ENCODE measurements at regions not wholly inside any gene's neighbourhood (a gene's known extent, or its start where the extent isn't known, plus 50 kb on each side); places are given as distances from the start of the nearest gene placed in this dataset.

DNA sequence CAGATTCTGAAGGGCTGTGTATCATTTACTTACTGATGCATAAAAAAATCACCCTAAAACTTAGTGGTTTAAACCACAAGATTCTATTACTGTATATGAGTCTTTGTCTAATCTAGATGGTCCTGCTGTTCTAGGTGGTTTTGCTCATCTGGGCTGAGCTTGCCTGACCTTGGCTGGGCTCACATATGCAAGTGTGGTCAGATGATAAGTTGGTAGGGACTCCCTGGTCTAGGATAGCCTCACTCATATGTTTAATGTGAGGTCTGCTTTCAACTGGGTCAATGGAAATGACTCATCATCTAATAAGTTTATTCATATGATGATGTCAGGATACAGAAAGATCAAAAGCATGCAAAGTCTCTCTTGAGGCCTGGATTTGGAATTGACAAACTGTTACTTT lies 887.8 kb downstream of the TRHDE start:
- Histone ChIP-seq H4K20me1 (replicated peaks in 1 of 2; ENCODE audit: control insufficient read depth in 1 of 2, insufficient read depth in 2 of 2, low read length in 2 of 2) (no peaks in the 10 kb centered on the region), H4K8ac (ENCODE audit: extremely low read depth, insufficient read depth, low read length) (no peak overlapping the region), H2BK20ac (ENCODE audit: low read length) (no peak overlapping the region), H3K23ac (ENCODE audit: insufficient read length) (no peak overlapping the region), H2BK15ac (ENCODE audit: low read length) (no peak overlapping the region), H3K79me1 (ENCODE audit: low read depth, low read length) (no peaks in the 10 kb centered on the region), H3K18ac (ENCODE audit: extremely low read depth, low read length) (no peak overlapping the region), H2BK120ac (replicated peaks; ENCODE audit: low read depth, low read length) (no peak overlapping the region), H2BK12ac (ENCODE audit: low read depth, low read length) (no peak overlapping the region), H3K27me3 (replicated peaks in 1 of 4; ENCODE audit: control insufficient read depth in 3 of 4, extremely low read depth in 1 of 4, insufficient read depth in 3 of 4, low read length in 3 of 4) (no peaks in the 10 kb centered on the region), H3K4me2 (ENCODE audit: insufficient read depth in 1 of 2, low read depth in 2 of 2, low read length in 2 of 2) (no peak overlapping the region), H3K4ac (replicated peaks; ENCODE audit: insufficient read length, low read depth, low read length) (no peak overlapping the region), H3K27ac (ENCODE audit: low read depth, low read length) (no peak overlapping the region), H3K36me3 (ENCODE audit: control insufficient read depth in 2 of 4, insufficient read depth in 4 of 4, low read length in 3 of 4) (no peaks in the 10 kb centered on the region), H3K56ac (replicated peaks; ENCODE audit: insufficient read length, low read depth, low read length) (no peak overlapping the region), H3K79me2 (ENCODE audit: control insufficient read depth in 1 of 2, insufficient read depth in 2 of 2, low read length in 2 of 2) (no peaks in the 10 kb centered on the region), H3K23me2 (ENCODE audit: low read depth, low read length) (no peaks in the 10 kb centered on the region), H3K9ac (replicated peaks in 1 of 4; ENCODE audit: extremely low read depth in 1 of 4, low read depth in 3 of 4, low read length in 3 of 4) (no peak overlapping the region), H3K4me1 (replicated peaks in 1 of 4; ENCODE audit: control insufficient read depth in 3 of 4, insufficient read depth in 4 of 4, low read length in 3 of 4) (peaks cover 0 to 5% (median under 1%) of the 10 kb centered on the region in 4 experiments; a peak in 2 of 7 replicates), H2AK5ac (ENCODE audit: low read depth, low read length) (no peak overlapping the region), H3K9me3 (ENCODE audit: insufficient read depth in 2 of 2, low read depth in 1 of 2, low read length in 1 of 2) (no peaks in the 10 kb centered on the region; a peak in 1 of 4 replicates), H4K91ac (replicated peaks; ENCODE audit: insufficient read length, low read length) (no peak overlapping the region), H2BK5ac (ENCODE audit: low read depth, low read length) (no peak overlapping the region), H3K4me3 (ENCODE audit: extremely low read depth in 1 of 4, insufficient read depth in 2 of 4, low read depth in 3 of 4, low read length in 4 of 4) (no peak overlapping the region), H2AFZ (ENCODE audit: low read length) (no peak overlapping the region), H4K5ac (ENCODE audit: insufficient read length, low read depth, low read length) (no peak overlapping the region), H3K14ac (ENCODE audit: insufficient read length) (no peak overlapping the region)
- POLR2A ChIA-PET (ENCODE audit: partially characterized antibody), result no interaction called here
- no peak for FAIRE-seq
- no peak for DNase-seq (ENCODE audit: low read depth in 1 of 2, low spot score in 2 of 2)
- TF ChIP-seq CREB1 (IDR thresholded peaks at IDR 0.05), result no peak
- no peak for TF ChIP-seq POLR2A (IDR thresholded peaks at IDR 0.05; ENCODE audit: control extremely low read depth in 1 of 2, low read depth in 2 of 2, low read length in 2 of 2)
- TF ChIP-seq ASH2L (IDR thresholded peaks at IDR 0.05; ENCODE audit: low read length), result no peak
- TF ChIP-seq PHF8 (conservative IDR thresholded peaks at IDR 0.05; ENCODE audit: low read depth, low read length), result no peak
- no peak for TF ChIP-seq SUZ12 (IDR thresholded peaks at IDR 0.05; ENCODE audit: low read length)
- TF ChIP-seq, protein P1, sequence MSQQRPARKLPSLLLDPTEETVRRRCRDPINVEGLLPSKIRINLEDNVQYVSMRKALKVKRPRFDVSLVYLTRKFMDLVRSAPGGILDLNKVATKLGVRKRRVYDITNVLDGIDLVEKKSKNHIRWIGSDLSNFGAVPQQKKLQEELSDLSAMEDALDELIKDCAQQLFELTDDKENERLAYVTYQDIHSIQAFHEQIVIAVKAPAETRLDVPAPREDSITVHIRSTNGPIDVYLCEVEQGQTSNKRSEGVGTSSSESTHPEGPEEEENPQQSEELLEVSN (IDR thresholded peaks at IDR 0.05), result no peak
- no peak for TF ChIP-seq MAX (IDR thresholded peaks at IDR 0.05)
- TF ChIP-seq KDM4A (IDR thresholded peaks at IDR 0.05; ENCODE audit: low read depth, low read length, severe bottlenecking), result no peak
- TF ChIP-seq POU5F1 (IDR thresholded peaks at IDR 0.05; ENCODE audit: low read depth, low read length), result no peak
- TF ChIP-seq EGR1 (IDR thresholded peaks at IDR 0.05; ENCODE audit: borderline replicate concordance, low read depth, low read length), result no peak
- TF ChIP-seq, protein P2, sequence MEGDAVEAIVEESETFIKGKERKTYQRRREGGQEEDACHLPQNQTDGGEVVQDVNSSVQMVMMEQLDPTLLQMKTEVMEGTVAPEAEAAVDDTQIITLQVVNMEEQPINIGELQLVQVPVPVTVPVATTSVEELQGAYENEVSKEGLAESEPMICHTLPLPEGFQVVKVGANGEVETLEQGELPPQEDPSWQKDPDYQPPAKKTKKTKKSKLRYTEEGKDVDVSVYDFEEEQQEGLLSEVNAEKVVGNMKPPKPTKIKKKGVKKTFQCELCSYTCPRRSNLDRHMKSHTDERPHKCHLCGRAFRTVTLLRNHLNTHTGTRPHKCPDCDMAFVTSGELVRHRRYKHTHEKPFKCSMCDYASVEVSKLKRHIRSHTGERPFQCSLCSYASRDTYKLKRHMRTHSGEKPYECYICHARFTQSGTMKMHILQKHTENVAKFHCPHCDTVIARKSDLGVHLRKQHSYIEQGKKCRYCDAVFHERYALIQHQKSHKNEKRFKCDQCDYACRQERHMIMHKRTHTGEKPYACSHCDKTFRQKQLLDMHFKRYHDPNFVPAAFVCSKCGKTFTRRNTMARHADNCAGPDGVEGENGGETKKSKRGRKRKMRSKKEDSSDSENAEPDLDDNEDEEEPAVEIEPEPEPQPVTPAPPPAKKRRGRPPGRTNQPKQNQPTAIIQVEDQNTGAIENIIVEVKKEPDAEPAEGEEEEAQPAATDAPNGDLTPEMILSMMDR (IDR thresholded peaks at IDR 0.05; ENCODE audit: control extremely low read depth in 1 of 3, insufficient read depth in 1 of 3, low read depth in 1 of 3, low read length in 3 of 3), result no peak
- TF ChIP-seq NANOG (IDR thresholded peaks at IDR 0.05; ENCODE audit: insufficient read depth, low read depth, low read length, poor library complexity, severe bottlenecking), result no peak
- no peak for TF ChIP-seq SIX5 (IDR thresholded peaks at IDR 0.05; ENCODE audit: low read depth, low read length)
- CTCF ChIA-PET (ENCODE audit: partially characterized antibody), result interaction anchor here (1.3 kb wide), 1 partner anchor 68 kb away, joined by 4 read pairs; no protein-coding TSS in a partner anchor

Measured in H1 (cell line).